ENCODE measurements at regions not wholly inside any gene's neighbourhood (a gene's known extent, or its start where the extent isn't known, plus 50 kb on each side); places are given as distances from the start of the nearest gene placed in this dataset.
A peak's percentile ranks its signal among the peaks of the same experiment; 100 is the strongest.
"Not testable (repeated sequence)": the region's sequence is repeated elsewhere in the genome, so short reads cannot be mapped to it uniquely, and the experiment has no call there.

GRCh38 chrX:8018934-8019333, 91.7 kb upstream of the PNPLA4 start:
- no peak for DNase-seq

GRCh38 chrX:8010105-8010504, 82.9 kb upstream of the PNPLA4 start:
- no peak for DNase-seq

- no peak for DNase-seq
Measured at GRCh38 chrX:8005678-8006347, 78.6 kb upstream of the PNPLA4 start.

GRCh38 chrX:8003147-8003883, 76.1 kb upstream of the PNPLA4 start:
- DNase-seq, result no peak

- no peak for DNase-seq
Measured at GRCh38 chrX:7996851-7997250, 69.6 kb upstream of the PNPLA4 start.

GRCh38 chrX:7996414-7996813, 69.2 kb upstream of the PNPLA4 start:
- peak; percentile 20 for DNase-seq

- no peak for DNase-seq
Measured at GRCh38 chrX:7993873-7994272, 66.7 kb upstream of the PNPLA4 start.

- not testable (repeated sequence) for DNase-seq
Measured at GRCh38 chrX:7988013-7988759, 61.0 kb upstream of the PNPLA4 start.

GRCh38 chrX:7987160-7988012, 60.2 kb upstream of the PNPLA4 start:
- no peak for DNase-seq

GRCh38 chrX:7986738-7987137, 59.5 kb upstream of the PNPLA4 start:
- not testable (repeated sequence) for DNase-seq

GRCh38 chrX:7985568-7985967, 58.4 kb upstream of the PNPLA4 start:
- DNase-seq, result no peak

GRCh38 chrX:7983581-7983980, 56.4 kb upstream of the PNPLA4 start:
- DNase-seq, result no peak
